ENCODE measurements at regions not wholly inside any gene's neighbourhood (a gene's known extent, or its start where the extent isn't known, plus 50 kb on each side); places are given as distances from the start of the nearest gene placed in this dataset.

DNA sequence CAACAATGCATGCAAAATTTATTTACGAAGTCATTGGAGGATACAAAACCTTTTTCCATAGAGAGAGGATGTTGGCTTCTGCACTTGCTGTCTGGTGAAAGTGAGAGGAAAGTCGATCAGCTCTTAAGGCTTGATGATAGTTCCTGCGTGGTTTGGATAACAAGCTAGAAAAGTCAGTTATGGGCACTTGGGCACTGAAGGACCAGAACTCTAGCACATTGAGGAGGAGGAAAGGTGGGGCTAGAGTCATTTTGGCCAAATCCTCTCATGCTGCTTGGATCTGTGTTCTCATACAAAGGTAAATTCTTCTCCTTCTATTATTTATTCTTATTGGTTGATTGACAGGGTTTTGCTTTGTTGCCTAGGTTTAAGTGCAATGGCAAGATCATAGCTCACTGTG lies 245.9 kb upstream of the ADAMTSL1 start:
- TF ChIP-seq, protein P1, sequence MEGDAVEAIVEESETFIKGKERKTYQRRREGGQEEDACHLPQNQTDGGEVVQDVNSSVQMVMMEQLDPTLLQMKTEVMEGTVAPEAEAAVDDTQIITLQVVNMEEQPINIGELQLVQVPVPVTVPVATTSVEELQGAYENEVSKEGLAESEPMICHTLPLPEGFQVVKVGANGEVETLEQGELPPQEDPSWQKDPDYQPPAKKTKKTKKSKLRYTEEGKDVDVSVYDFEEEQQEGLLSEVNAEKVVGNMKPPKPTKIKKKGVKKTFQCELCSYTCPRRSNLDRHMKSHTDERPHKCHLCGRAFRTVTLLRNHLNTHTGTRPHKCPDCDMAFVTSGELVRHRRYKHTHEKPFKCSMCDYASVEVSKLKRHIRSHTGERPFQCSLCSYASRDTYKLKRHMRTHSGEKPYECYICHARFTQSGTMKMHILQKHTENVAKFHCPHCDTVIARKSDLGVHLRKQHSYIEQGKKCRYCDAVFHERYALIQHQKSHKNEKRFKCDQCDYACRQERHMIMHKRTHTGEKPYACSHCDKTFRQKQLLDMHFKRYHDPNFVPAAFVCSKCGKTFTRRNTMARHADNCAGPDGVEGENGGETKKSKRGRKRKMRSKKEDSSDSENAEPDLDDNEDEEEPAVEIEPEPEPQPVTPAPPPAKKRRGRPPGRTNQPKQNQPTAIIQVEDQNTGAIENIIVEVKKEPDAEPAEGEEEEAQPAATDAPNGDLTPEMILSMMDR (conservative IDR thresholded peaks at IDR 0.05; ENCODE audit: low read depth, low read length), result no peak
- TF ChIP-seq POLR2A (IDR thresholded peaks at IDR 0.05; ENCODE audit: low read depth, low read length) (no peak), RCOR1 (IDR thresholded peaks at IDR 0.05; ENCODE audit: insufficient replicate concordance, low read length) (no peak), RFX5 (IDR thresholded peaks at IDR 0.05; ENCODE audit: low read depth, low read length) (no peak), ELK1 (IDR thresholded peaks at IDR 0.05; ENCODE audit: borderline replicate concordance, low read depth, low read length) (no peak), USF2 (IDR thresholded peaks at IDR 0.05; ENCODE audit: low read depth, low read length) (no peak)
